GM03348 (cell line): ENCODE measurements at regions not wholly inside any gene's neighbourhood (a gene's known extent, or its start where the extent isn't known, plus 50 kb on each side); places are given as distances from the start of the nearest gene placed in this dataset.
"Not testable (repeated sequence)": the region's sequence is repeated elsewhere in the genome, so short reads cannot be mapped to it uniquely, and the experiment has no call there.

ENCODE experiments used
- DNase-seq: peaks from one replicate; pipeline ENCODE4 v3.0.0; 2012; ENCODE audit warnings: low spot score

- DNase-seq, result not testable (repeated sequence)
Measured at GRCh38 chr15:70367913-70368705, 270.4 kb upstream of the TLE3 start.

- DNase-seq, result not testable (repeated sequence)
Measured at GRCh38 chr15:70364023-70364422, 266.3 kb upstream of the TLE3 start.

GRCh38 chr15:70362886-70363285 lies 265.2 kb upstream of the TLE3 start:
- DNase-seq, result peak; percentile 74

- DNase-seq, result no peak
Measured at GRCh38 chr15:70362350-70362749, 264.6 kb upstream of the TLE3 start.

GRCh38 chr15:70361891-70362290 lies 264.2 kb upstream of the TLE3 start:
- no peak for DNase-seq

- DNase-seq, result no peak
Measured at GRCh38 chr15:70361106-70361505, 263.4 kb upstream of the TLE3 start.

- no peak for DNase-seq
Measured at GRCh38 chr15:70358871-70359647, 261.3 kb upstream of the TLE3 start.

GRCh38 chr15:70358011-70358819 lies 260.5 kb upstream of the TLE3 start:
- DNase-seq, result no peak

- DNase-seq, result no peak
Measured at GRCh38 chr15:70357453-70357852, 259.7 kb upstream of the TLE3 start.

- DNase-seq, result no peak
Measured at GRCh38 chr15:70356919-70357318, 259.2 kb upstream of the TLE3 start.

- DNase-seq, result no peak
Measured at GRCh38 chr15:70356062-70356860, 258.5 kb upstream of the TLE3 start.

GRCh38 chr15:70355275-70355795 lies 257.6 kb upstream of the TLE3 start:
- DNase-seq, result peak; percentile 5

- DNase-seq, result no peak
Measured at GRCh38 chr15:70354346-70354905, 256.7 kb upstream of the TLE3 start.

GRCh38 chr15:70353606-70354345 lies 256.1 kb upstream of the TLE3 start:
- DNase-seq, result peak; percentile 2

- peak; percentile 5 for DNase-seq
Measured at GRCh38 chr15:70351941-70352774, 254.4 kb upstream of the TLE3 start.

GRCh38 chr15:70351391-70351790 lies 253.7 kb upstream of the TLE3 start:
- peak; percentile 2 for DNase-seq

GRCh38 chr15:70348581-70349344 lies 251.0 kb upstream of the TLE3 start:
- DNase-seq, result no peak

GRCh38 chr15:70348226-70348543 lies 250.5 kb upstream of the TLE3 start:
- no peak for DNase-seq
